Ascending aorta (tissue), 2 donors: ENCODE measurements at regions not wholly inside any gene's neighbourhood (a gene's known extent, or its start where the extent isn't known, plus 50 kb on each side); places are given as distances from the start of the nearest gene placed in this dataset.
"Not testable (repeated sequence)": the region's sequence is repeated elsewhere in the genome, so short reads cannot be mapped to it uniquely, and the experiment has no call there.

Experiments used
- DNase-seq, 2 donors: peaks; one replicate each; pipeline ENCODE4 v3.0.0-alpha.2; 2019; ENCODE audit warnings: low spot score in 2 of 2
- H3K27ac ChIP-seq, 2 donors: fragments of 200-600 bp; sonication (generic); one replicate each; pipeline ENCODE4 v1.5.1; 2016 to 2017; ENCODE audit warnings: mild to moderate bottlenecking in 1 of 2
- H3K27me3 ChIP-seq: fragments of 200-600 bp; sonication (generic); one replicate; pipeline ENCODE4 v1.5.1; 2017
- H3K36me3 ChIP-seq, 2 donors: fragments of 200-600 bp; sonication (generic); one replicate each; pipeline ENCODE4 v1.5.1; 2016
- H3K4me1 ChIP-seq, 2 donors: fragments of 200-600 bp; sonication (generic); one replicate each; pipeline ENCODE4 v1.5.1; 2016 to 2017; ENCODE audit warnings: mild to moderate bottlenecking in 1 of 2
- H3K4me3 ChIP-seq, 2 donors: fragments of 200-600 bp; sonication (generic); one replicate each; pipeline ENCODE4 v1.5.1; 2016 to 2017; ENCODE audit warnings: mild to moderate bottlenecking in 1 of 2
- H3K9me3 ChIP-seq, 2 donors: fragments of 200-600 bp; sonication (generic); one replicate each; pipeline ENCODE4 v1.5.1; 2016
- intact Hi-C: fragments of 100-400 bp; cut with DNase I; formaldehyde crosslinking; loops from one replicate; pipeline ENCODE4 v1.15.1; 2023
- TF ChIP-seq, protein P1 (sequence below), 3 experiments: fragments of 200-600 bp in 2 of 3; fragments of 450-650 bp in 1 of 3; sonication (generic) in 2 of 3; IDR thresholded peaks; one replicate each; pipeline ENCODE4 v1.5.1; 2016 to 2019; ENCODE audit warnings: antibody characterized with exemption in 3 of 3, mild to moderate bottlenecking in 1 of 3, moderate library complexity in 1 of 3

DNA sequence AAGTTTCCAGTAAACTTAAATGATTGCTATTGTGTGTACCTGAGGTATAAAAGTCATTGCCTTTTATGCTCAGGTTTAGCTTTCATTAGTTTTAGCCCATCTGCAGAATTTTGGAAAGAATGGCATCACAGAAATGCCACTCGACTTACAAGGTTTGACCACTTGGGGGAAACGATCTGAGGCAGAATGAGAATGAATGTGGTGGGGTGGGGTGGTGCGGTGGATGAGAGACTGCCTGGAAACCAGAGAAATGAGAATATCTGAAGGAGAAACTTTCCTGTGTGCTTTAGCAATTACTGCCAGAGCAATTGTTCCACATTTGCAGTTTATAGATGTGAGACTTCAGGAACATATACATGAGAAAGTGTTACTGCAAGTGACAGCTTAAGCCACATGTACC is 225.4 kb upstream of the PDE3A start:
- H3K4me3 ChIP-seq: no peak overlapping the region
- TF ChIP-seq, protein P1, sequence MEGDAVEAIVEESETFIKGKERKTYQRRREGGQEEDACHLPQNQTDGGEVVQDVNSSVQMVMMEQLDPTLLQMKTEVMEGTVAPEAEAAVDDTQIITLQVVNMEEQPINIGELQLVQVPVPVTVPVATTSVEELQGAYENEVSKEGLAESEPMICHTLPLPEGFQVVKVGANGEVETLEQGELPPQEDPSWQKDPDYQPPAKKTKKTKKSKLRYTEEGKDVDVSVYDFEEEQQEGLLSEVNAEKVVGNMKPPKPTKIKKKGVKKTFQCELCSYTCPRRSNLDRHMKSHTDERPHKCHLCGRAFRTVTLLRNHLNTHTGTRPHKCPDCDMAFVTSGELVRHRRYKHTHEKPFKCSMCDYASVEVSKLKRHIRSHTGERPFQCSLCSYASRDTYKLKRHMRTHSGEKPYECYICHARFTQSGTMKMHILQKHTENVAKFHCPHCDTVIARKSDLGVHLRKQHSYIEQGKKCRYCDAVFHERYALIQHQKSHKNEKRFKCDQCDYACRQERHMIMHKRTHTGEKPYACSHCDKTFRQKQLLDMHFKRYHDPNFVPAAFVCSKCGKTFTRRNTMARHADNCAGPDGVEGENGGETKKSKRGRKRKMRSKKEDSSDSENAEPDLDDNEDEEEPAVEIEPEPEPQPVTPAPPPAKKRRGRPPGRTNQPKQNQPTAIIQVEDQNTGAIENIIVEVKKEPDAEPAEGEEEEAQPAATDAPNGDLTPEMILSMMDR (IDR thresholded peaks at IDR 0.05): no peak
- no peak overlapping the region for H3K27ac ChIP-seq
- H3K27me3 ChIP-seq: no peaks in the 10 kb centered on the region
- no peaks in the 10 kb centered on the region for H3K9me3 ChIP-seq
- no peaks in the 10 kb centered on the region for H3K36me3 ChIP-seq
- no peak for DNase-seq
- peaks cover 0 to 3% of the 10 kb centered on the region in 2 donors for H3K4me1 ChIP-seq
- intact Hi-C loops: no loop called here

DNA sequence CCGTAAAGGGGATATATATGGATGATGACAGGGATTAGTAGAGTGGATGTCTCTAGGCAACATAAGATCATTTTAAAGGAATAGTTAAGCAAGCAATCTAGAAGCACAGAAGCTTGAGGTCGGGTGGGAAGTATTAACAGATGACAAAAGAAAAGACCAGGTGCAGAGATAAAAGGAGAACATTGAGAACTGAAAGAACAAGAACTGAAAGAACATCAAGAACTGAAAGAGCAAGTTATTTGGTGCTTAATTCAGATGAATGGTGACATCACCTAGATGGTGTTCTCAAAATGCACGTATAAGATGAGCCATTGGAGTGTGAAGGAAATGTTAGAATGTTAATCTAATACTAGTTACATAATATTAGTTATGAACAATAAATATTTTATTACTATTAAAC is 224.0 kb upstream of the PDE3A start:
- TF ChIP-seq, protein P1 (IDR thresholded peaks at IDR 0.05): no peak
- Histone ChIP-seq H3K4me3 (no peak overlapping the region), H3K27me3 (no peaks in the 10 kb centered on the region), H3K36me3 (no peaks in the 10 kb centered on the region), H3K9me3 (no peaks in the 10 kb centered on the region), H3K4me1 (peaks cover 0 to 3% of the 10 kb centered on the region in 2 donors), H3K27ac (no peak overlapping the region)
- intact Hi-C loops: no loop called here
- no peak for DNase-seq

DNA sequence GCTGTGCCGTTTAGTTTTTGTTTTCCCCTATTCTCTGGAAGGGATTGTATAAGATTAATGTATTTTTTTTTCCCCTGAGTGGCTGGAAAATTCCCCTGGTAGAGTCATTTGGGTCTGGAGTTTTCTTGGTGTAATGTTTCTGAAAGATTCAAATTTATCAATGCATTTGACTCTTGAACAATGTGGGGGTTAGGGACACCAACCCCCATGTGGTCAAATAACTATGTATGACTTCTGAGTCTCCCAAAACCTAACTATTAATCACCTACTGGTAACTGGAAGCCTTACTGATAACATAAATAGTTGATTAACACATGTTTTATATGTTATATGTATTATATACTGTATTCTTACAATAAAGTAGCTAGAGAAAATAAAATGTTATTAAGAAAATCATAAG is 220.1 kb upstream of the PDE3A start:
- TF ChIP-seq, protein P1 (IDR thresholded peaks at IDR 0.05): no peak
- no peak overlapping the region for H3K4me3 ChIP-seq
- no peaks in the 10 kb centered on the region for H3K9me3 ChIP-seq
- no peaks in the 10 kb centered on the region for H3K36me3 ChIP-seq
- intact Hi-C loops: no loop called here
- H3K27ac ChIP-seq: no peak overlapping the region
- H3K27me3 ChIP-seq: no peaks in the 10 kb centered on the region
- DNase-seq: no peak
- peaks cover 0 to 3% of the 10 kb centered on the region in 2 donors for H3K4me1 ChIP-seq

DNA sequence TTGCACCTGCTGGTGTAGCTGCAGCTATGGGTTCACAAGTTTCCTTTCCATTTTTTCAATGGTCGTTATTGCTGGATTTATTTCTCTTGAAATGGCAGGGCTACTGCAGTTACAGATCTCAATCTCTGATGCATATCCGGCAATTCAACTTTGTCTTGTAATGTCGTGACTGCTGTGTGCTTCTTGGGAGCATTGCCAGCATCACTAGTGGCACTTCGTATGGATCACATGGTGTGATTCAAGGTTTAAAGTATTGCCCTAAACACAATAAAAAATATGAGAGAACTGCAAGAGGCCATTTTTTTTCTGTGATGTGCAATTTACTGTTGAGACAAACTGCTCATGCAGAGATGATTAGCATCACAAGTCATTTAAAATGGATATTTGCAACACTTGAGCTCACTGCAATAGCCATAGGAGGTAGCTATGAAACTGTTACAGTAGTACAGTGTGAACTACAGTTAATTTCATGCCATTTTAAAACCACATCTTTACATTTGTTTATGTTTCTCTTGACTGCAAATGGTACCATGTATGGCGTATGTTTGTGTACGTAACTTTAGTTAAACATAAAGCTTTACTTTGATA is 217.4 kb upstream of the PDE3A start:
- Histone ChIP-seq H3K4me3 (no peak overlapping the region), H3K36me3 (no peaks in the 10 kb centered on the region), H3K27ac (no peak overlapping the region), H3K4me1 (peaks cover 0 to 2% of the 10 kb centered on the region in 2 donors), H3K9me3 (no peaks in the 10 kb centered on the region), H3K27me3 (no peaks in the 10 kb centered on the region)
- DNase-seq: no peak
- intact Hi-C loops: no loop called here
- TF ChIP-seq, protein P1 (IDR thresholded peaks at IDR 0.05): no peak

DNA sequence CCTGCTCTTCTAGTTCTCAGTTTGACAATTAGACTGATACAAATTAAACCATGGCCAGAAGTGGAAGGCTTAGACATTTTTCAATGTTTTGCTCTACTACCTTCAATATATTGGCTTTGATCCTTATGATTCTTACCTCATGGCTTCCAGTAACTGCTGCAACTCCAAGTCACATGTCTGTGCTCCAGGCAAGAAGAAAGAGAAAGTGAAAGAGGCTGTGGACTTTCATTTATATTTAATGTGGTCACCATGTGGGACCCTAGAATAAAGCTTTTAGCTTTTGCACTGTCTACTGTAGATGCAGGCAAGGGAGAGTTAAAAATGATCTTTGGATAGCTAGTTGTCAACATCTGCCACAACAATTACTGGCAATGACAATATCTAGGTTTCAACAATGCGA is 214.3 kb upstream of the PDE3A start:
- H3K27ac ChIP-seq: no peak overlapping the region
- no peaks in the 10 kb centered on the region for H3K36me3 ChIP-seq
- no peak for DNase-seq
- peaks cover 0 to 2% of the 10 kb centered on the region in 2 donors for H3K4me1 ChIP-seq
- no peaks in the 10 kb centered on the region for H3K27me3 ChIP-seq
- no peak overlapping the region for H3K4me3 ChIP-seq
- peaks cover 0 to 7% of the 10 kb centered on the region in 2 donors for H3K9me3 ChIP-seq
- TF ChIP-seq, protein P1 (IDR thresholded peaks at IDR 0.05): no peak
- intact Hi-C loops: no loop called here

DNA sequence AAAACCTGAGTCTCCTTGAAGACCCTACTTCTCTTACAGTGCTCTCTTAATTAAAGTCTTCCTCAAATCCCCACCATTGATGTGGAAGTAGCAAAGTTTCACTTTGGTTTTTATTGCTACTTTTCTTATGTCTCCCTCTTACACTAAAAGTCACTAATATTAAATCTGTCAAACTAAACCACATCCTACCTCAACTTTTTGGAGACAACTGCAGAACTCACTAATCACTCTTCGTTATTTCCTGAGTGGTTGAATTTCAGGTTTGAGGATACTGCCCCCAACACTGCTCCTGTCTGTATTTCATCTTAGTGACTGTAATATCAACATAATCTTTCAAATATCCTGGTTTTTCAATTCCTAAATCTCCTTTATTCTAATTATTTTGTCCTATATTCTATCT is 213.0 kb upstream of the PDE3A start:
- Histone ChIP-seq H3K36me3 (no peaks in the 10 kb centered on the region), H3K4me3 (no peak overlapping the region), H3K4me1 (peaks cover 0 to 2% of the 10 kb centered on the region in 2 donors), H3K27me3 (no peaks in the 10 kb centered on the region), H3K27ac (no peak overlapping the region), H3K9me3 (peaks cover 0 to 8% of the 10 kb centered on the region in 2 donors)
- intact Hi-C loops: no loop called here
- no peak for DNase-seq
- TF ChIP-seq, protein P1 (IDR thresholded peaks at IDR 0.05): no peak

DNA sequence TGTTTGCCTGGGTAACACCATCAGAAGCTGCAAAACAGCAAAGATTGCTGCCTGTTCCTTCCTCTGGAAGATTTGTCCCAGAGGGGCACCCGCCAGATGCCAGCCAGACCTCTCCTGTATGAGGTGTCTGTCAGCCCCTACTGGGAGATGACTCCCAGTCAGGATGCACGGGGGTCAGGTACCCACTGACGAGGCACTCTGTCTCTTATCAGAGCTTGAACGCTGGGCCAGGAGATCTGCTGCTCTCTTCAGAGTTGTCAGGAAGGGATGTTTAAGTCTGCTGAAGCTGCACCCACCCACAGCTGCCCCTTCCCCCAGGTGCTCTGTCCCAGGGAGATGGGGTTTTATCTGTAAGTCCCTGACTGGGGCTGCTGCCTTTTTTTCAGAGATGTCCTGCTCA is 207.4 kb upstream of the PDE3A start:
- H3K36me3 ChIP-seq, H3K27me3 ChIP-seq, DNase-seq, H3K27ac ChIP-seq, H3K4me1 ChIP-seq, H3K9me3 ChIP-seq, intact Hi-C loops, H3K4me3 ChIP-seq: not testable (repeated sequence)
